Neural progenitor cell (in vitro differentiated cells): ENCODE measurements at regions not wholly inside any gene's neighbourhood (a gene's known extent, or its start where the extent isn't known, plus 50 kb on each side); places are given as distances from the start of the nearest gene placed in this dataset.

ENCODE experiments used
- DNase-seq: peaks from one replicate; pipeline ENCODE4 v3.0.0-alpha.2; 2016; ENCODE audit warnings: low spot score
- H2AFZ ChIP-seq: fragments of 200-600 bp; sonication (generic); replicated peaks from 2 replicates; pipeline ENCODE4 v1.6.1; 2016; ENCODE audit warnings: antibody characterized with exemption
- H3F3A ChIP-seq: fragments of 200-600 bp; sonication (generic); 2 replicates; pipeline ENCODE4 v1.6.1; 2016; ENCODE audit warnings: antibody characterized with exemption, low read depth
- H3K27ac ChIP-seq: fragments of 200-600 bp; sonication (generic); 2 replicates; pipeline ENCODE4 v1.5.1; 2016; ENCODE audit warnings: mild to moderate bottlenecking
- H3K27me3 ChIP-seq: fragments of 200-600 bp; sonication (generic); 2 replicates; pipeline ENCODE4 v1.6.1; 2016; ENCODE audit warnings: mild to moderate bottlenecking, moderate library complexity
- H3K36me3 ChIP-seq: fragments of 200-600 bp; sonication (generic); 2 replicates; pipeline ENCODE4 v1.5.1; 2016
- H3K4me1 ChIP-seq: fragments of 200-600 bp; sonication (generic); 2 replicates; pipeline ENCODE4 v1.6.1; 2016; ENCODE audit warnings: mixed run types
- H3K4me2 ChIP-seq: fragments of 200-600 bp; sonication (generic); 2 replicates; pipeline ENCODE4 v1.6.1; 2016
- H3K4me3 ChIP-seq: fragments of 200-600 bp; sonication (generic); 2 replicates; pipeline ENCODE4 v1.5.1; 2016
- H3K79me2 ChIP-seq: fragments of 200-600 bp; sonication (generic); 2 replicates; pipeline ENCODE4 v1.6.1; 2016; ENCODE audit warnings: low read depth
- H3K9ac ChIP-seq: fragments of 200-600 bp; sonication (generic); 2 replicates; pipeline ENCODE4 v1.6.1; 2016
- H3K9me3 ChIP-seq: fragments of 200-600 bp; sonication (generic); 2 replicates; pipeline ENCODE4 v1.5.1; 2016; ENCODE audit warnings: low read depth
- H4K20me1 ChIP-seq: fragments of 200-600 bp; sonication (generic); 2 replicates; pipeline ENCODE4 v1.6.1; 2016; ENCODE audit warnings: low read depth
- H3K27ac Mint-ChIP-seq: 3 replicates; pipeline ENCODE4 v1.8.0; 2021; ENCODE audit warnings: mixed read lengths
- H3K27me3 Mint-ChIP-seq: 2 replicates; pipeline ENCODE4 v1.8.0; 2022; ENCODE audit warnings: low read depth, mild to moderate bottlenecking, inconsistent platforms, moderate library complexity, mixed read lengths; ENCODE audit not compliant: insufficient read depth
- H3K36me3 Mint-ChIP-seq: 3 replicates; pipeline ENCODE4 v1.8.0; 2021; ENCODE audit warnings: mixed read lengths
- H3K4me1 Mint-ChIP-seq: 3 replicates; pipeline ENCODE4 v1.8.0; 2021; ENCODE audit warnings: mixed read lengths
- H3K4me3 Mint-ChIP-seq: 3 replicates; pipeline ENCODE4 v1.8.0; 2021; ENCODE audit warnings: mild to moderate bottlenecking, moderate library complexity, mixed read lengths
- H3K9me3 Mint-ChIP-seq: 3 replicates; pipeline ENCODE4 v1.8.0; 2020; ENCODE audit warnings: mixed read lengths
- CTCF ChIP-seq: fragments of 200-600 bp; sonication (generic); IDR thresholded peaks from 2 replicates; pipeline ENCODE4 v1.5.1; 2017; ENCODE audit warnings: antibody characterized with exemption, mild to moderate bottlenecking
- EZH2 ChIP-seq: fragments of 200-600 bp; sonication (generic); IDR thresholded peaks from 2 replicates; pipeline ENCODE4 v1.6.1; 2017; ENCODE audit warnings: antibody characterized with exemption, mild to moderate bottlenecking, moderate library complexity
- EZH2phosphoT487 ChIP-seq: fragments of 200-600 bp; sonication (generic); IDR thresholded peaks from 2 replicates; pipeline ENCODE4 v1.6.1; 2017; ENCODE audit warnings: antibody characterized with exemption

GRCh38 chr13:33992881-33993336 lies 175.0 kb downstream of the RFC3 start:
- H3K27ac Mint-ChIP-seq = no peak overlapping the region
- H3K4me2 ChIP-seq = no peak overlapping the region
- no peak overlapping the region for H3K4me3 Mint-ChIP-seq
- H2AFZ ChIP-seq = no peak overlapping the region
- H3K36me3 Mint-ChIP-seq = no peaks in the 10 kb centered on the region
- no peaks in the 10 kb centered on the region for H3K4me1 Mint-ChIP-seq
- no peaks in the 10 kb centered on the region for H3K27me3 ChIP-seq
- H3K36me3 ChIP-seq = no peaks in the 10 kb centered on the region
- no peaks in the 10 kb centered on the region for H3K27me3 Mint-ChIP-seq
- no peaks in the 10 kb centered on the region for H3F3A ChIP-seq
- H3K4me3 ChIP-seq = no peak overlapping the region
- no peak overlapping the region for H3K9ac ChIP-seq
- H3K27ac ChIP-seq = no peak overlapping the region
- no peak for DNase-seq
- H3K9me3 Mint-ChIP-seq = no peaks in the 10 kb centered on the region
- no peaks in the 10 kb centered on the region for H4K20me1 ChIP-seq
- no peaks in the 10 kb centered on the region for H3K4me1 ChIP-seq
- TF ChIP-seq CTCF (no peak), EZH2phosphoT487 (no peak), EZH2 (no peak)
- no peaks in the 10 kb centered on the region for H3K9me3 ChIP-seq
- no peaks in the 10 kb centered on the region for H3K79me2 ChIP-seq

DNA sequence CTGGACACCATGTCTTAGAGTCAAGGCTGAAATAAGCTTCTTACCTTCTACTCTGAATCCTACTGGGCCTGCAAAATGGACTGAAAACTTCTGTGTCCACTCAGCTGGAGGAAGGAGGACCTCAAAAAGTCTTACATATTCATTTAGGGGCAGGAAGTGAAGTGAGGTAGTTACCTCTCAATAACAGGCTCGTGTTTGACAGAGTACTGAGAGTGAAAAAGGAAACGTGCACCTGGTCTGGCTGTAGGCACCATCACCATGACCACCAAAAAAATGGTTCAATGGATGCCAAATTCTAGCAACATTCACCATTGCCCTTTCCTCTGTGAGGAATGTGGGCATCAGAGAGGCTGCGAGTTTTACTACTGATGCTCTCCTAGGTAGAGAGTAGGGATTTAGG lies 176.2 kb downstream of the RFC3 start:
- Histone ChIP-seq H4K20me1 (no peaks in the 10 kb centered on the region), H3K9ac (no peak overlapping the region), H3K36me3 (no peaks in the 10 kb centered on the region), H2AFZ (no peak overlapping the region), H3K4me1 (no peaks in the 10 kb centered on the region), H3K9me3 (no peaks in the 10 kb centered on the region), H3K79me2 (no peaks in the 10 kb centered on the region), H3K27ac (no peak overlapping the region), H3K4me2 (no peak overlapping the region), H3K27me3 (no peaks in the 10 kb centered on the region), H3F3A (no peaks in the 10 kb centered on the region), H3K4me3 (no peak overlapping the region)
- Mint-ChIP-seq H3K4me3 (no peak overlapping the region), H3K9me3 (no peaks in the 10 kb centered on the region), H3K27me3 (no peaks in the 10 kb centered on the region), H3K27ac (no peak overlapping the region), H3K36me3 (no peaks in the 10 kb centered on the region), H3K4me1 (no peaks in the 10 kb centered on the region)
- no peak for TF ChIP-seq EZH2phosphoT487
- no peak for TF ChIP-seq EZH2
- TF ChIP-seq CTCF = no peak
- DNase-seq = no peak

DNA sequence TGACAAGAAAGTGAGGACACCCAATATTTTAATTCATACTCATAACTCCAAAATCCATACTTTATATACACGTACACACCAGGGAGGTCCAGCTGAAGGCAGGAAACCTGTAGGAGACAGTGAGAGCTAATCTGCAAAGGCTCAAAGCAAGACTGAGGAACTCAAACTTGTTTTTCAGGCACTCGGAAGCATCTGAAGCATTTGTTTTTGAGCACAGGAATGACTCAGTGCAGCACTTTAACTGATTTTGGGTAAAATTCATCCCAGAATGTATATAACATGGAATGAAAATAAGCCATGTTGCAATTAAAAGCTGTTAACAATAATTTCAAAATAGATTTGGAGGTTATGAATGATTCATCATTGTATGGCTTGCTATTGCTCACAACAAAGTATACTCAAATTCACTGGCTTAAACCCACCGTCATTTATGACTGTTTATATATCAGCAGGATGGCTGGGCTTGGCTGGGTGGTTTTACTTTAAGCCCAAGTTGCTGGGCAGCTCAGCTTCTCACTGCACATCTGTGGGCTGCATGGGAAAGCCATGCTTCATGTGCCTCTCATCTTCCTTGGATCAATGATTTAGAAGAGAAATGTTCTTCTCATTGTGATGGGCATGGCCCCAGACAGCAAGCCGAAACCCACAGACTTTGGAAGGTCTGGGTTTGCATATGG lies 177.0 kb downstream of the RFC3 start:
- no peak for DNase-seq
- TF ChIP-seq EZH2phosphoT487 = no peak
- no peak for TF ChIP-seq EZH2
- TF ChIP-seq CTCF = no peak
- Histone ChIP-seq H3K4me2 (no peak overlapping the region), H3K79me2 (no peaks in the 10 kb centered on the region), H3K27ac (no peak overlapping the region), H3K4me3 (no peak overlapping the region), H3K36me3 (no peaks in the 10 kb centered on the region), H3K4me1 (no peaks in the 10 kb centered on the region), H2AFZ (no peak overlapping the region), H3K9ac (no peak overlapping the region), H3K27me3 (no peaks in the 10 kb centered on the region), H3F3A (no peaks in the 10 kb centered on the region), H4K20me1 (no peaks in the 10 kb centered on the region), H3K9me3 (no peaks in the 10 kb centered on the region)
- Mint-ChIP-seq H3K4me1 (peaks cover 1% of the 10 kb centered on the region), H3K27ac (no peak overlapping the region), H3K27me3 (no peaks in the 10 kb centered on the region), H3K36me3 (no peaks in the 10 kb centered on the region), H3K4me3 (no peak overlapping the region), H3K9me3 (no peaks in the 10 kb centered on the region)
